Karpas-422 (cell line): ENCODE measurements at regions not wholly inside any gene's neighbourhood (a gene's known extent, or its start where the extent isn't known, plus 50 kb on each side); places are given as distances from the start of the nearest gene placed in this dataset.

Experiments used
- DNase-seq: peaks from one replicate; pipeline ENCODE4 v3.0.0-alpha.2; 2015
- H2AFZ ChIP-seq: fragments of 200-600 bp; sonication (generic); 2 replicates; pipeline ENCODE4 v1.6.1; 2014; ENCODE audit warnings: antibody characterized with exemption, low read length, mixed read lengths
- H3K27ac ChIP-seq: fragments of 200-600 bp; sonication (generic); 2 replicates; pipeline ENCODE4 v1.5.1; 2014; ENCODE audit warnings: mild to moderate bottlenecking, low read length, moderate library complexity
- H3K27me3 ChIP-seq: fragments of 200-600 bp; sonication (generic); 2 replicates; pipeline ENCODE4 v1.6.1; 2014; ENCODE audit warnings: low read length, mixed read lengths
- H3K36me3 ChIP-seq: fragments of 200-600 bp; sonication (generic); 2 replicates; pipeline ENCODE4 v1.6.1; 2014; ENCODE audit warnings: low read length, mixed read lengths; ENCODE audit not compliant: insufficient read depth
- H3K4me1 ChIP-seq: fragments of 200-600 bp; sonication (generic); 2 replicates; pipeline ENCODE4 v1.6.1; 2014; ENCODE audit warnings: mild to moderate bottlenecking, low read length, mixed read lengths
- H3K4me2 ChIP-seq: fragments of 200-600 bp; sonication (generic); 2 replicates; pipeline ENCODE4 v1.6.1; 2014; ENCODE audit warnings: low read length, low read depth, mild to moderate bottlenecking; ENCODE audit not compliant: poor library complexity, severe bottlenecking
- H3K4me3 ChIP-seq: fragments of 200-600 bp; sonication (generic); 2 replicates; pipeline ENCODE4 v1.5.1; 2014; ENCODE audit warnings: mild to moderate bottlenecking, antibody characterized with exemption, low read length, mixed read lengths
- H3K79me2 ChIP-seq: fragments of 200-600 bp; sonication (generic); 2 replicates; pipeline ENCODE4 v1.6.1; 2014; ENCODE audit warnings: mild to moderate bottlenecking, low read length, mixed read lengths
- H3K9ac ChIP-seq: fragments of 200-600 bp; sonication (generic); 2 replicates; pipeline ENCODE4 v1.6.0; 2014; ENCODE audit warnings: low read length
- H3K9me2 ChIP-seq: fragments of 200-600 bp; sonication (generic), shearing (Covaris generic); replicated peaks from 2 replicates; pipeline ENCODE4 v1.6.0; 2014; ENCODE audit warnings: mild to moderate bottlenecking, low read length, moderate library complexity; ENCODE audit not compliant: insufficient read depth
- H3K9me3 ChIP-seq: fragments of 300-700, 200-600 bp; sonication (generic); 2 replicates; pipeline ENCODE4 v1.6.1; 2014; ENCODE audit warnings: low read length, mixed read lengths
- H4K20me1 ChIP-seq: fragments of 200-600 bp; sonication (generic); 2 replicates; pipeline ENCODE4 v1.6.1; 2014; ENCODE audit warnings: mild to moderate bottlenecking, antibody characterized with exemption, low read length, low read depth; ENCODE audit not compliant: insufficient read depth

- DNase-seq, result no peak
- Histone ChIP-seq H4K20me1 (no peaks in the 10 kb centered on the region), H3K4me2 (no peak overlapping the region)
Observed at GRCh38 chr4:30828264-30828926, 108.2 kb downstream of the PCDH7 start.

GRCh38 chr4:30832639-30833038, 112.5 kb downstream of the PCDH7 start:
- Histone ChIP-seq H3K79me2 (no peaks in the 10 kb centered on the region), H3K27me3 (no peaks in the 10 kb centered on the region), H3K36me3 (no peaks in the 10 kb centered on the region), H3K4me1 (no peaks in the 10 kb centered on the region), H3K4me2 (no peak overlapping the region), H2AFZ (no peak overlapping the region), H4K20me1 (no peaks in the 10 kb centered on the region), H3K4me3 (no peak overlapping the region), H3K27ac (no peak overlapping the region), H3K9me2 (no peaks in the 10 kb centered on the region), H3K9ac (no peak overlapping the region), H3K9me3 (peaks cover 40% of the 10 kb centered on the region)
- no peak for DNase-seq

More at GRCh38 chr4:30828264-30828926, 108.2 kb downstream of the PCDH7 start:
- Histone ChIP-seq H3K79me2 (no peaks in the 10 kb centered on the region), H3K36me3 (no peaks in the 10 kb centered on the region), H2AFZ (no peak overlapping the region), H3K9ac (no peak overlapping the region), H3K27ac (no peak overlapping the region), H3K9me2 (no peaks in the 10 kb centered on the region), H3K4me1 (no peaks in the 10 kb centered on the region), H3K27me3 (no peaks in the 10 kb centered on the region), H3K4me3 (no peak overlapping the region), H3K9me3 (peaks cover 25% of the 10 kb centered on the region)

GRCh38 chr4:30833206-30833605, 113.0 kb downstream of the PCDH7 start:
- Histone ChIP-seq H3K79me2 (no peaks in the 10 kb centered on the region), H3K27me3 (no peaks in the 10 kb centered on the region), H3K4me1 (no peaks in the 10 kb centered on the region), H3K4me2 (no peak overlapping the region), H2AFZ (no peak overlapping the region), H4K20me1 (no peaks in the 10 kb centered on the region), H3K9me3 (peaks cover 40% of the 10 kb centered on the region), H3K4me3 (no peak overlapping the region), H3K36me3 (no peaks in the 10 kb centered on the region), H3K27ac (no peak overlapping the region), H3K9ac (no peak overlapping the region), H3K9me2 (no peaks in the 10 kb centered on the region)
- no peak for DNase-seq

GRCh38 chr4:30835044-30835443, 114.9 kb downstream of the PCDH7 start:
- H3K9me2 ChIP-seq, result no peaks in the 10 kb centered on the region
- H2AFZ ChIP-seq, result no peak overlapping the region
- H4K20me1 ChIP-seq, result no peaks in the 10 kb centered on the region
- no peak overlapping the region for H3K4me3 ChIP-seq
- no peak for DNase-seq
- no peaks in the 10 kb centered on the region for H3K79me2 ChIP-seq
- no peak overlapping the region for H3K9ac ChIP-seq
- H3K4me2 ChIP-seq, result no peak overlapping the region
- H3K27me3 ChIP-seq, result no peaks in the 10 kb centered on the region
- H3K9me3 ChIP-seq, result peaks cover 30% of the 10 kb centered on the region
- no peaks in the 10 kb centered on the region for H3K4me1 ChIP-seq
- H3K27ac ChIP-seq, result no peak overlapping the region
- no peaks in the 10 kb centered on the region for H3K36me3 ChIP-seq

- no peak overlapping the region for H3K9ac ChIP-seq
- no peaks in the 10 kb centered on the region for H3K4me1 ChIP-seq
- DNase-seq, result no peak
- peaks cover 23% of the 10 kb centered on the region for H3K9me3 ChIP-seq
- H4K20me1 ChIP-seq, result no peaks in the 10 kb centered on the region
- H2AFZ ChIP-seq, result no peak overlapping the region
- no peak overlapping the region for H3K4me2 ChIP-seq
- no peaks in the 10 kb centered on the region for H3K79me2 ChIP-seq
- H3K27ac ChIP-seq, result no peak overlapping the region
- H3K36me3 ChIP-seq, result no peaks in the 10 kb centered on the region
- H3K4me3 ChIP-seq, result no peak overlapping the region
- no peaks in the 10 kb centered on the region for H3K27me3 ChIP-seq
- no peaks in the 10 kb centered on the region for H3K9me2 ChIP-seq
Observed at GRCh38 chr4:30836231-30836630, 116.1 kb downstream of the PCDH7 start.

GRCh38 chr4:30837131-30837539, 117.0 kb downstream of the PCDH7 start:
- no peaks in the 10 kb centered on the region for H3K27me3 ChIP-seq
- H3K4me3 ChIP-seq, result no peak overlapping the region
- no peak for DNase-seq
- H3K4me1 ChIP-seq, result no peaks in the 10 kb centered on the region
- no peak overlapping the region for H3K9ac ChIP-seq
- H3K36me3 ChIP-seq, result no peaks in the 10 kb centered on the region
- H4K20me1 ChIP-seq, result no peaks in the 10 kb centered on the region
- H2AFZ ChIP-seq, result no peak overlapping the region
- H3K9me2 ChIP-seq, result no peaks in the 10 kb centered on the region
- H3K9me3 ChIP-seq, result peaks cover 20% of the 10 kb centered on the region
- no peak overlapping the region for H3K4me2 ChIP-seq
- no peak overlapping the region for H3K27ac ChIP-seq
- no peaks in the 10 kb centered on the region for H3K79me2 ChIP-seq

- Histone ChIP-seq H3K9me2 (no peaks in the 10 kb centered on the region), H3K4me1 (no peaks in the 10 kb centered on the region), H3K4me3 (no peak overlapping the region), H3K9me3 (peaks cover 23% of the 10 kb centered on the region), H3K27ac (no peak overlapping the region), H4K20me1 (no peaks in the 10 kb centered on the region), H3K4me2 (no peak overlapping the region), H3K36me3 (no peaks in the 10 kb centered on the region), H3K9ac (no peak overlapping the region), H3K79me2 (no peaks in the 10 kb centered on the region), H3K27me3 (no peaks in the 10 kb centered on the region), H2AFZ (no peak overlapping the region)
- no peak for DNase-seq
Observed at GRCh38 chr4:30837861-30838260, 117.7 kb downstream of the PCDH7 start.

- no peak overlapping the region for H3K9ac ChIP-seq
- H3K9me2 ChIP-seq, result no peaks in the 10 kb centered on the region
- no peaks in the 10 kb centered on the region for H4K20me1 ChIP-seq
- peaks cover 20% of the 10 kb centered on the region for H3K9me3 ChIP-seq
- no peak overlapping the region for H3K4me3 ChIP-seq
- no peaks in the 10 kb centered on the region for H3K27me3 ChIP-seq
- no peaks in the 10 kb centered on the region for H3K36me3 ChIP-seq
- no peak overlapping the region for H3K27ac ChIP-seq
- H2AFZ ChIP-seq, result no peak overlapping the region
- DNase-seq, result no peak
- H3K79me2 ChIP-seq, result no peaks in the 10 kb centered on the region
- H3K4me1 ChIP-seq, result no peaks in the 10 kb centered on the region
- H3K4me2 ChIP-seq, result no peak overlapping the region
Observed at GRCh38 chr4:30838331-30838730, 118.2 kb downstream of the PCDH7 start.
